Stimulated activated CD8-positive, alpha-beta memory T cell treated with anti-CD3 and anti-CD28 coated beads, Interleukin-15, amount 100 ng/mL, for 48 hours (primary cell): ENCODE measurements at regions not wholly inside any gene's neighbourhood (a gene's known extent, or its start where the extent isn't known, plus 50 kb on each side); places are given as distances from the start of the nearest gene placed in this dataset.
"Not testable (repeated sequence)": the region's sequence is repeated elsewhere in the genome, so short reads cannot be mapped to it uniquely, and the experiment has no call there.

Experiments used
- DNase-seq, 2 donors: peaks; one replicate each; pipeline ENCODE4 v3.0.0-alpha.2; 2020; ENCODE audit warnings: low read depth in 2 of 2

DNA sequence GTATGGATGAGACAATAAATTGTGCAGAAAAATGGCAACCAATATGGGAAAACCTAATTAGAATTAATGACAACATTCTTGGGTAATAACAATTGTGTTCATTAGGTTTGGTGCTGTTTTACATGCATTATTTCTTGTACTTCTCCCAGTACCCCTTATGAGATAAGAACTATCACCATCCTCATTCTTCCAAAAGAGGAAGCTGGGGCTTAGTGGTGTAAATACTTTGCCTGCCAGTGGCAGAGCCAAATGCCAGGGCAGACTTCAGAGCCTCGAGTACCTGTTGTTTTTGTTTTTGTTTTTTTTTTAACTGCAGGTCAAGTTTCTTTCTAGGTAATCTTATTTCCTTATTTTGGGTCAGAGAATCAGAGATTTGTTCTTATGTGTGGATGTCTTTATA, 206.4 kb downstream of the RHOU start:
- DNase-seq: no peak

GRCh38 chr1:228943436-228943835, 208.2 kb downstream of the RHOU start:
- DNase-seq: no peak

DNA sequence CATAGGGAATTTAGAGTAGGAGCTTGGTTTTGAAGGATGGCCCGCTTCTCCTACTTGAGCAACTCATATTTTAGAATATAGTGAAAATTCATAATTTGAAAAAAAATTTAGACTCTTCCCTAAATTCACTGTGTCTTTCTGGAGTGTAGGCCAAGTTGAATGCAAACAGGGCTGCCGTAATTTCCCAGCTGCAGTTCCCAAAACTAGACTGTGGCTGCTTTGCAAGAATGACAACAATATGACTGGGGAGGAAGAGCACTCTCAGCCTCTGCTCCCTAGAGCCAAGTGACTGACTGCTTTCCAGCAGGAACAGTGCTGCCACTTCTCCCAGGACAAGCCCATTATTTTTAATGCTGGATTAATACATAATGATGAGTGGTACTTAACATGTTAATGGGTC, 209.0 kb downstream of the RHOU start:
- no peak for DNase-seq

GRCh38 chr1:228944935-228945371, 209.7 kb downstream of the RHOU start:
- DNase-seq: no peak

GRCh38 chr1:228945885-228946284, 210.6 kb downstream of the RHOU start:
- no peak for DNase-seq

- not testable (repeated sequence) for DNase-seq
Observed at GRCh38 chr1:228949617-228950016, 214.3 kb downstream of the RHOU start.

- DNase-seq: no peak
Observed at GRCh38 chr1:228953207-228953606, 217.9 kb downstream of the RHOU start.

DNA sequence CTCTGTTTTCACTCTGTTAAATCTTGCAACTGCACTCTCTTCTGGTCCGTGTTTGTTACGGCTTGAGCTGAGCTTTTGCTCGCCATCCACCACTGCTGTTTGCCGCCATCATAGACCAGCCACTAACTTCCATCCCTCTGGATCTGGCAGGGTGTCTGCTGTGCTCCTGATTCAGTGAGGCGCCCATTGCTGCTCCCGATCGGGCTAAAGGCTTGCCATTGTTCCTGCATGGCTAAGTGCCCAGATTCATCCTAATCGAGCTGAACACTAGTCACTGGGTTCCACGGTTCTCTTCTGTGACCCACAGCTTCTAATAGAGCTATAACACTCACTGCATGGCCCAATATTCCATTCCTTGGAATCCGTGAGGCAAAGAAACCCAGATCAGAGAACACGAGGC, 218.5 kb downstream of the RHOU start:
- not testable (repeated sequence) for DNase-seq

DNA sequence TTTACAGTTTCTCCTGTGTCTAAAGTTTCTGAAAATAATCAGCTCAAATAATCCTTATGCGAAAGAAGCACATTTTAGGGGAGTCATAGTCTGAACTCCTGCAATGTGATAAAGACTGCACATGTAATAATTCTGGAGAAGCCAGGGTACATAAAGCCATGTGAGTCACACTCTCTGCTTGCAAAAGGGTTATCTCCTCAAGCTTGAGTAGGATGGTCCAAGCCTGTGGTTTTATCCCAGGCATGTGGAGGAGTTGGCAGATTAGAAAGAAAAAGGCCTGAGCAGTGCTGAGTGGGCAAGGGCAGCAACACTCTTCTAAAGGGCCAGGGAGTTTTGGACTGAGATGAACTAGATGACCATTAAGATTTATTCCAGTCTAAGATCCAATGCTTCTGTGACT, 220.4 kb downstream of the RHOU start:
- no peak for DNase-seq

GRCh38 chr1:228956864-228957263, 221.6 kb downstream of the RHOU start:
- no peak for DNase-seq

DNA sequence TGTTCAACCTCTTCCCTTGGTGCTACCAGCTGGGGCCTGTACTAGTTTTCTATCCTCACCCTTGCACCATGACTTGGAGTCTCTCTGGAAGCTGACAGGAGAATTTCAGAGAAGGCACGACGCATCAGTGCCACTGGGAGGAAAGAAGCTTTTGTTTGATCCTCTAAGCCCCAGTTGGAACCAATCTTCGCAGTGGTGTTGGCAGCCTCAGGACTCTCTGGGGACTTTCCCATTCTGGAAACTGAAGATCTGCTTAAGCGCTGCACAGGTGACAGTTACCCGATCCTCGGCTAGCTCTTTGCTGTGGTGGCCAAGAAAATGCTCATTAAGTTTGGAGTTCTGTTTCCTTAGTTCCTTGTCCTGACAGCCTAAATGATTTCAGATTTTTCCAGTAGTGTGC, 222.3 kb downstream of the RHOU start:
- DNase-seq: no peak

DNA sequence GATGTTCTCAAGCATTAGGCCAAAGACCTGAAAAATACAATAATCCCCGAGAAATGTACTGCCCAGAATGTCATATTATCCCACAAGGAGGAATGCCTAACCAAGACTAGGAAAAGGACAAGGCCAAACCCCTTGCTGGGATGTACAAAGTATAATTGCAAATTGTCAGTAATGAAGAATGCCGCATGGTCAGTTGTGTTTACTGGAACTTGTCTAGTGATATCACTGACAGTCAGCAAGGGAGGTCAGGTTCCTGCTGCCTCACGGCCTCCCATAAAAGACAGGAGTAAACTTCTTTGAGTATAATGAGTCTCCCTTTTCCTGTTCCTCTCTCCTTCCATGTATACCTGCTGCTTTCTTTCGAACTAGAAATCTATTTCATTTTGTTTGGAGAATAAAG, 222.8 kb downstream of the RHOU start:
- DNase-seq: no peak

- no peak for DNase-seq
Observed at GRCh38 chr1:228958741-228959140, 223.5 kb downstream of the RHOU start.

- no peak for DNase-seq
Observed at GRCh38 chr1:228960705-228961104, 225.4 kb downstream of the RHOU start.

DNA sequence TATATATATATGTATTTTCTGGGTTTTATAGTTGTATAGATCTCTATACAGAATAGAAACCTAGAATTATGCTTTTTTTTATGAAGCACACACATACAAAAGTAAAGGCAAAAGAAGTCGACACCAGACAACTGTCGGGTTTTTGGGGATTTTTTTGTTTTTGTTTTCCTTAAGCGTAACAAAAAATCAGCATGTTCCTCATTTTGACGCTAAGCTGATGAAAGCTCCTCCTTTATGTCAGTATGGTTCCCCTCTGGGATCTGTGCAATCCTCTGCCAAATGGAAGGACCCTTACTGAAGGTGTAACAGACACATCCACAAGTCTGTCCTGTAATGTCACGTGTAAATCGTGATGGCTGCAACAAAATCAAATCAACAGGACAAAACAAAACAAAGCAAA, 226.2 kb downstream of the RHOU start:
- DNase-seq: no peak

GRCh38 chr1:228963795-228964177, 228.5 kb downstream of the RHOU start:
- no peak for DNase-seq

DNA sequence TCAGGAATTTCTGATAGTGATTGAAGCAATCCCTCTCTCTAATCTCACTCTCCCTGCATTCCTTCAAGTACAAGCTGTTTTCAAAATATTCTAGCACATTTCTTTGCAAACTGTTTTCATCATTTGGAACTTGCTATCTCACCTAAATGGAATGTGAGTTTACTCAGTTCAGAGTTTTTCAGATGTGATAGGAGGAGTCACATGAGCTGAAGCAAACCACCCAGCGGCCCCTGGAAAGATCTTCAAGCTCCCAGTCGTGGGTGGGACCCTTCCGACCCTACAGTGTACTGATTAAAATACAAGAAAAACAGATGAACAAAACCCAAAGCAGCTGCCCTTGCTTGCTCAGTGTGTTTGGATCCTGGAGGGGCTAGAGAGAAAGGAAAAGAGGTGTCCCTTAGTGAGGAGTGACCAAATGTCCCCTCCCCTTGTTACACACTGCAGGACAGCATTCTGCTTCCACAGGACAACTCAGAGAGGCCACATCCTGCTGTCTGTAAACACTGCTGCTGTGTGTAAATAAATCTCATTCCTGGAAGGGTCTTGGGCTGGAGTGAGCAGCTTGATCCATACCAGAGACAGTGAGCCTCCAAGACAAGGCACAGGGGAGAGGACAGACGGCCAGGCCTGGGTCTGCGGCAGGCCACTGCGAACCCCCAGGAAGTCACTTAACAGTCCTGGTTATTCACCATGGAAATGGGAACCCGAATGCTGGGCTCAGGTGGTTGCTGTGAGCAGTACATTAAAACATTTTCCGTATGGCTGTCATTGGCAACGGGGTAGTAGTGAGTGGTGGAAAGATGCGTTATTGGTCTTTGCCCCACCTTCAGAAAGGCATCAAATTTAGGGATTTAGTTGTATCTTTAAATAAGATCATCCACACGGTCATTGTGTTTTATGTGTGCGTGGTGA, 229.2 kb downstream of the RHOU start:
- no peak for DNase-seq

DNA sequence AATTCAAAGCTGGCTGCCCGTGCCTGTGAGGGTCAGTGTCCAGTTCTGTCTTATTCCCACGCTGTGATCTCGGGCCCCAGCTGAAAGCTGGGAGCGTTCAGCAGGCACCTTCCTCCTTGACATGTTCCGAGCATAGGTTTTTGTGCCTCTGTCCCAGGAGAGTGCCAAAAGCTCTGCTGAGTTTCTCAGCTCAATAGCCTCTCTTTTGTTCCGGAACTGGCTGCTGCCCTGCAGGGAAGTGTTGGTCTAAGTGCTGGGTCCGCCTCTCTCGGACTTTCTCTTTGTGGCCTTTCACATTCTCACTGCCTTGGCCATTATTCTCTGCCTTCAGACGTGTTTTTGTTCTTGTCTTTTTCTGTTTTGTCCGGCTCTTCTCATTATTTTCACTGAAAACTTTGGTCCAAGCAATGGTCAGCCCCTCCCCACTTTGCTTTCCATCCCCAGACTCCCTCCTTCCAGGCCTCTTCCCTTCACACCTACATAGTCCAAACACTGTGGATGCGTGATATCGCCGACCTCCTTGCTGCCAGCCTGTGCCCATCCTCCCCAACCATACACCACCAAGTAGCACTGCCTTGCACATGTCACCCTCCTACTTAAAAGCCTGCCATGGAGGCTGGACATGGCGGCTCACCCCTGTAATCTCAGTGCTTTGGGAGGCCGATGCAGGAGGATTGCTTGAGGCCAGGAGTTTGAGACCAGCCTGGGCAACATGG, 233.8 kb downstream of the RHOU start:
- no peak for DNase-seq

DNA sequence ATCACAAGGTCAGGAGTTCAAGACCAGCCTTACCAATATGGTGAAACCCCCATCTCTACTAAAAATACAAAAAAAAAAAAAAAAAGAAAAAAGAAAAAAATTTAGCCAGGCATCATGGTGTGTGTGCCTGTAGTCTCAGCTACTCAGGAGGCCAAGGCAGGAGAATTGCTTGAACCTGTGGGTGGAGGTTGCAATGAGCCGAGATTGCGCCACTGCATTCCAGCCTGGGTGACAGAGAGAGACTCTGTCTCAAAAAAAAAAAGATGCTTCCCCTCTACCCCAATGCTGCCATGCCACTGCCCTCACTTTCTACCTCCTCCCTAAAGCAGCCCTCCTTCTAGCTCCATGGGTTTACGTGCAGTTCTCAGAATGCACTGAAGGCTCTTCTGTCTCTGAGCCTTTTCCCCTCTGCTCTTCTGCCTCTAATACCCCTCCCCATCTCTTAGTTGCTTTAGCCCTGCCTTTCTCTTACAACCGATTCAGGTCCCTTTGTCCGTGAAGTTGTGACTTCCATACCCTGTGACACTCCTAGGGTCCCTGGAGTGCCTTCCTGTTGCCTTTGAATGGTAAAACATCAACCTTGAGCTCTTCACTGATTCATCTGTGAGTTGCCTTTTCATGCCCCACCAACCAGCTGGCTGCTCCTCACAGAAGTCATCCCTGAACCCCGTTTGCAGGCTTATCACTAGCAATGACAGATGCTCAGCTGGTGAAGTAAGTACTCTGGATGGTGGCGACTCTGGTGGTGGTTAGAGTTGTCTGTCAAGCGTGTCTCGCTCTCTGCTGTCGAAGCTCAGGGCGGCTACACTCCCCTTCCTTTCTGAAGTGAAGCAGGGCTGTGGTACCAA, 234.9 kb downstream of the RHOU start:
- no peak for DNase-seq

DNA sequence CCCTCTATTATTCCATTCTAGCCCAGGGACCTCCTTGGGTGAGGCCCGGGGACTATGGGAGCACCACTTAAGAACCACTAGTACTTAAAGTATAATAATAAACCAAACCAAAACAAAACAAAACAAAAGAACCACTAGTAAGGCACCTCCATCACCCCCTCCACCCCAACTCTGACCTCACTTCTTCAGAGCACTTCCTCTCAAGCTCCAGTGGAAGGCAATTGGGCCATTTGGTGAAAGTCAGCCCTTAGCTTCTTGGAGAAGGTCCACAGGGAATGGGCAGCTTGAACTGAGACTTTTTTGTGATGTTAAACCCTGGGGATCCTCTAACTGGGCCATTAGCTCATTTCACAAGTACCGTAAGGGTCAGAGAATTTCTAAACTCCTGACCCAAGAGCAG, 237.3 kb downstream of the RHOU start:
- DNase-seq: no peak

- no peak for DNase-seq
Observed at GRCh38 chr1:228974273-228974672, 239.0 kb downstream of the RHOU start.

DNA sequence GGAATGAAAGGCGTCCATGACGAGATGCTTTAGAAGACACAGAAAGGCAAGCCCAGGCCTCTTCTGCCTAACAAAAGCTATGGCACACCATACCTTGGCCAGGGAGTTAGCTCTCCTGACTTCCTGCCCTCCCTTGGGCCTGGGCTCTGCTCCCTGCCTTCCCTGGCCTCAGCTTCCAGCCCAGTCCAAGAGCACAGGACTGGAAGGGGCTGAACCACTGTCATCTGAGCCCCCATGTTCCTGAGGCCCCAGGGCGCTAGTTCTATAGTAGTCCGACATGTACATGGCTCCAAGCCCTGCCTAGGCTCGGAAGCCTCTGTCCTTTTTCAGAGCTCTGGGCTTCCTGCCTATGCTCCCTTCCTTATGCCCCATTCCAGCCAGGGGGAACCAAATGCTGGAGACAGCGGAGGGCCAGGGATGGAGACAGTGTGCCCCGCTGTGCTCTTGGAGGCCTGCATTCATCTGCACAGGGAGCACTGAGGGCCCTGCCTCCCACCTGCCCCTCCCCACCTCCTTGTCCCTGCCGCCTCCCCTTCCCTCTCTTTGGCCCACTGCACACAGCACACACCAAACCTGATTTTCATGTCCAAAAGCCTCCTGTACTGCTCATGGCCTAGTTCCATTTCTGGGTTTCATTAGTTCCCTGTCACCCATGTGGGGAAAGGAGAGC, 240.1 kb downstream of the RHOU start:
- DNase-seq: no peak
